Sigmoid colon (tissue), 6 donors: ENCODE measurements at regions not wholly inside any gene's neighbourhood (a gene's known extent, or its start where the extent isn't known, plus 50 kb on each side); places are given as distances from the start of the nearest gene placed in this dataset.

Source experiments
- DNase-seq: peaks from one replicate; pipeline ENCODE4 v3.0.0-alpha.2; 2019
- H3K27ac ChIP-seq, 4 donors: fragments of 200-600 bp; sonication (generic); one replicate each; pipeline ENCODE4 v1.5.1; 2016 to 2019; ENCODE audit warnings: mild to moderate bottlenecking in 1 of 4
- H3K27me3 ChIP-seq, 3 donors: fragments of 200-600 bp; sonication (generic); one replicate each; pipeline ENCODE4 v1.5.1; 2019; ENCODE audit warnings: mild to moderate bottlenecking in 1 of 3
- H3K36me3 ChIP-seq, 4 donors: fragments of 200-600 bp; sonication (generic); one replicate each; pipeline ENCODE4 v1.5.1; 2016 to 2019
- H3K4me1 ChIP-seq, 4 donors: fragments of 200-600 bp; sonication (generic); one replicate each; pipeline ENCODE4 v1.5.1; 2017 to 2019
- H3K4me3 ChIP-seq, 4 donors: fragments of 200-600 bp; sonication (generic); one replicate each; pipeline ENCODE4 v1.5.1; 2017 to 2019; ENCODE audit warnings: mild to moderate bottlenecking in 2 of 4, moderate library complexity in 1 of 4
- H3K9me3 ChIP-seq, 4 donors: fragments of 200-600 bp in 3 of 4; sonication (generic) in 3 of 4; one replicate each; pipeline versions ENCODE4 v1.5.1 to v1.6.1; 2013 to 2019
- EP300 ChIP-seq, 4 donors: sonication (generic); formaldehyde crosslinking; IDR thresholded peaks; one replicate each; pipeline ENCODE4 v1.6.1; 2017; ENCODE audit warnings: antibody characterized with exemption in 4 of 4
- POLR2A ChIP-seq, 2 donors: fragments of 450-650 bp; IDR thresholded peaks; one replicate each; pipeline ENCODE4 v1.6.1; 2016; ENCODE audit warnings: antibody characterized with exemption in 2 of 2, mild to moderate bottlenecking in 2 of 2, moderate library complexity in 2 of 2
- POLR2AphosphoS5 ChIP-seq, 4 donors: sonication (generic); formaldehyde crosslinking; IDR thresholded peaks; one replicate each; pipeline ENCODE4 v1.6.1; 2017; ENCODE audit warnings: antibody characterized with exemption in 4 of 4
- WGBS, 2 donors: extraction: QIAGEN DNeasy Blood & Tissue Kit; methylation state at CpG; one replicate each; pipeline ENCODE4 v1.1.7; 2013; 5-methylcytosine and 5-hydroxymethylcytosine counted together
- intact Hi-C: fragments of 100-400 bp; cut with DNase I; formaldehyde crosslinking; loops from one replicate; pipeline ENCODE4 v1.15.1; 2023
- TF ChIP-seq, protein P1 (sequence below), 4 experiments: fragments of 450-650 bp in 3 of 4; fragments of 200-600 bp in 1 of 4; IDR thresholded peaks; one replicate each; pipeline ENCODE4 v1.5.1; 2016 to 2019; ENCODE audit warnings: antibody characterized with exemption in 4 of 4, mild to moderate bottlenecking in 3 of 4, moderate library complexity in 2 of 4
- donor health status: healthy with polysubstance abuse.
- donor health status: healthy.

- Histone ChIP-seq H3K27me3 (no peaks in the 10 kb centered on the region), H3K4me1 (peaks cover 0 to 35% (median 25%) of the 10 kb centered on the region in 4 donors), H3K36me3 (no peaks in the 10 kb centered on the region), H3K4me3 (no peak overlapping the region), H3K9me3 (no peaks in the 10 kb centered on the region), H3K27ac (no peak overlapping the region)
- intact Hi-C loops = no loop called here
- no peak for TF ChIP-seq POLR2A (IDR thresholded peaks at IDR 0.05)
- TF ChIP-seq POLR2AphosphoS5 (IDR thresholded peaks at IDR 0.05) = no peak
- TF ChIP-seq EP300 (IDR thresholded peaks at IDR 0.05) = no peak
- TF ChIP-seq, protein P1, sequence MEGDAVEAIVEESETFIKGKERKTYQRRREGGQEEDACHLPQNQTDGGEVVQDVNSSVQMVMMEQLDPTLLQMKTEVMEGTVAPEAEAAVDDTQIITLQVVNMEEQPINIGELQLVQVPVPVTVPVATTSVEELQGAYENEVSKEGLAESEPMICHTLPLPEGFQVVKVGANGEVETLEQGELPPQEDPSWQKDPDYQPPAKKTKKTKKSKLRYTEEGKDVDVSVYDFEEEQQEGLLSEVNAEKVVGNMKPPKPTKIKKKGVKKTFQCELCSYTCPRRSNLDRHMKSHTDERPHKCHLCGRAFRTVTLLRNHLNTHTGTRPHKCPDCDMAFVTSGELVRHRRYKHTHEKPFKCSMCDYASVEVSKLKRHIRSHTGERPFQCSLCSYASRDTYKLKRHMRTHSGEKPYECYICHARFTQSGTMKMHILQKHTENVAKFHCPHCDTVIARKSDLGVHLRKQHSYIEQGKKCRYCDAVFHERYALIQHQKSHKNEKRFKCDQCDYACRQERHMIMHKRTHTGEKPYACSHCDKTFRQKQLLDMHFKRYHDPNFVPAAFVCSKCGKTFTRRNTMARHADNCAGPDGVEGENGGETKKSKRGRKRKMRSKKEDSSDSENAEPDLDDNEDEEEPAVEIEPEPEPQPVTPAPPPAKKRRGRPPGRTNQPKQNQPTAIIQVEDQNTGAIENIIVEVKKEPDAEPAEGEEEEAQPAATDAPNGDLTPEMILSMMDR (IDR thresholded peaks at IDR 0.05) = no peak
- DNase-seq = no peak
- 88 to 96% methylated on average over 2 of the region's 2 CpGs for WGBS, 2 donors
These were observed 298.7 kb downstream of the ZEB1 start for GRCh38 chr10:31617757-31618156.

DNA sequence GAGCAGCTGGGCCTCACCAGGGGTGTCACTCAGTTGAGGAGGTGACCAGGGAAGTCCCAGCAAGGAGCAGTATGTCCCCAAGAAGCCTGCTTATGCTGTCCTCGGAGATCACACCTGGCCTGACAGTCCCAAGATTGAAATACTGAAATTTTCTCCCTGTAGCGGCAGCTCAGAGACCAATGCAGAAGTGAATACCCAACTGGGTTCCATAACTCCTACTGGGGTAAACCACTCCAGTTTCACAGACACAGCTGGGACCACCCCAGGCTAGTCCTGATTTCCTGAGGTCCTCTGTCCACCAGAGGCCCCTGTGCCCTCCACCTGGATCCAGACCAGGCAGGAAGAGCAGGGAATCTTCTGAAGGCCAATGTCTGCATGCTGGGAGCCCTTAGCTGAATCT lies 298.1 kb downstream of the ZEB1 start:
- TF ChIP-seq EP300 (IDR thresholded peaks at IDR 0.05) = no peak
- TF ChIP-seq, protein P1 (IDR thresholded peaks at IDR 0.05) = no peak
- TF ChIP-seq POLR2A (IDR thresholded peaks at IDR 0.05) = no peak
- no peak for TF ChIP-seq POLR2AphosphoS5 (IDR thresholded peaks at IDR 0.05)
- Histone ChIP-seq H3K27me3 (no peaks in the 10 kb centered on the region), H3K9me3 (no peaks in the 10 kb centered on the region), H3K27ac (no peak overlapping the region), H3K36me3 (no peaks in the 10 kb centered on the region), H3K4me1 (peaks cover 0 to 29% (median 23%) of the 10 kb centered on the region in 4 donors), H3K4me3 (no peak overlapping the region)
- WGBS, 2 donors = 84 to 88% methylated on average over 2 of the region's 2 CpGs
- intact Hi-C loops = no loop called here
- no peak for DNase-seq

GRCh38 chr10:31615129-31615528 lies 296.1 kb downstream of the ZEB1 start:
- no peak overlapping the region for H3K4me3 ChIP-seq
- intact Hi-C loops = no loop called here
- no peaks in the 10 kb centered on the region for H3K27me3 ChIP-seq
- no peaks in the 10 kb centered on the region for H3K36me3 ChIP-seq
- H3K9me3 ChIP-seq = no peaks in the 10 kb centered on the region
- TF ChIP-seq, protein P1 (IDR thresholded peaks at IDR 0.05) = no peak
- no peak for TF ChIP-seq EP300 (IDR thresholded peaks at IDR 0.05)
- no peak for TF ChIP-seq POLR2AphosphoS5 (IDR thresholded peaks at IDR 0.05)
- no peak for TF ChIP-seq POLR2A (IDR thresholded peaks at IDR 0.05)
- peaks cover 0 to 23% (median 17%) of the 10 kb centered on the region in 4 donors for H3K4me1 ChIP-seq
- DNase-seq = no peak
- no peak overlapping the region for H3K27ac ChIP-seq

DNA sequence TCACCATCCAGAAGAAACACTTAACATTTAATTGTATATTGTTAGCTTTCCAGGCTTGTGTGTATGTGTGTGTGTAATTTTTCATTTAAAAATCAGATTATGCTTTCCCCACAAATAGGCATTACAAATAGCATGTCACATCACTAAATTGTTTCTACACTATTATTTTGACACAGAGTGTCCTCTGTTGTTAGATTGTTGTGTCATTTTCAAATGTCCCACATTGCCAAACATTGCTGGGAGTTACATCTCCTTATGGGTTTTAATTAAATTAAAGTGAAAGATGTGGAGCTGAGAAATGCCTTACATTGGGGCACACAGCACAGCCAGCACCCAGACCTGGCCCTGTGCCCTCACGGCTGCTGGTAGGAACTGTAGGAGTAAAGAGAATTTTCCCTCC lies 295.6 kb downstream of the ZEB1 start:
- intact Hi-C loops = no loop called here
- DNase-seq = no peak
- Histone ChIP-seq H3K4me3 (no peak overlapping the region), H3K9me3 (no peaks in the 10 kb centered on the region), H3K36me3 (no peaks in the 10 kb centered on the region), H3K27ac (no peak overlapping the region), H3K27me3 (no peaks in the 10 kb centered on the region), H3K4me1 (peaks cover 0 to 18% (median 12%) of the 10 kb centered on the region in 4 donors)
- 87 to 90% methylated on average over 1 of the region's 1 CpG for WGBS, 2 donors
- TF ChIP-seq, protein P1 (IDR thresholded peaks at IDR 0.05) = no peak
- TF ChIP-seq POLR2A (IDR thresholded peaks at IDR 0.05) (no peak), EP300 (IDR thresholded peaks at IDR 0.05) (no peak), POLR2AphosphoS5 (IDR thresholded peaks at IDR 0.05) (no peak)

GRCh38 chr10:31612082-31612481 lies 293.1 kb downstream of the ZEB1 start:
- no peak for DNase-seq
- WGBS, 2 donors = 56 to 73% methylated on average over 4 of the region's 4 CpGs
- peaks cover 0 to 4% (median 2%) of the 10 kb centered on the region in 4 donors for H3K4me1 ChIP-seq
- no peaks in the 10 kb centered on the region for H3K27me3 ChIP-seq
- no peaks in the 10 kb centered on the region for H3K36me3 ChIP-seq
- intact Hi-C loops = no loop called here
- H3K9me3 ChIP-seq = no peaks in the 10 kb centered on the region
- no peak for TF ChIP-seq POLR2AphosphoS5 (IDR thresholded peaks at IDR 0.05)
- H3K27ac ChIP-seq = no peak overlapping the region
- no peak overlapping the region for H3K4me3 ChIP-seq
